ENCODE measurements at regions not wholly inside any gene's neighbourhood (a gene's known extent, or its start where the extent isn't known, plus 50 kb on each side); places are given as distances from the start of the nearest gene placed in this dataset.

GRCh38 chr11:25298450-25298849 is 801.6 kb downstream of the LUZP2 start:
- no peak for DNase-seq (ENCODE audit: low read depth, low spot score)

GRCh38 chr11:25309818-25310217 is 813.0 kb downstream of the LUZP2 start:
- no peak for DNase-seq (ENCODE audit: low read depth, low spot score)
- no peak overlapping the region for H3K4me3 ChIP-seq (ENCODE audit: low read length)

More at GRCh38 chr11:25298450-25298849, 801.6 kb downstream of the LUZP2 start:
- no peak overlapping the region for H3K4me3 ChIP-seq (ENCODE audit: low read length)

DNA sequence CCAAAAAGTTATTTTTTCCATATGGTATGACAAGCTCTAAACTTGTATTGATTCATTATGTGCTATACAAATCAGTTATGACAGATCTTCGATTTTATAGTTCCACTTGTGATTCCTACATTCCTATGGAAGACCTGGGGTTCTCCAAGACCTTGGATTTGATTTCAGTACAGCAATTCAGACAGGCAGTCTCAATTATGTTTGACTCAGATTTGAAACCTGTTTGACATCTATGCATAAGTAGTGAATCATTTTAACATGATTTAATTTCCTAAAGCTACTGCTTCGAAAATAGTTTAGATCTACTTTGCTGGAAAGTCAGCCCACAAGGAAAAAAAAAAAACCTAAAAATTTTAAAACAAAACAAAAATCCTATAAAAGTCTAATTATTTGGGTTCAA is 820.4 kb downstream of the LUZP2 start:
- DNase-seq (ENCODE audit: low read depth, low spot score): no peak
- no peak overlapping the region for H3K4me3 ChIP-seq (ENCODE audit: low read length)

GRCh38 chr11:25319127-25319526 is 822.3 kb downstream of the LUZP2 start:
- DNase-seq (ENCODE audit: low read depth, low spot score): no peak
- no peak overlapping the region for H3K4me3 ChIP-seq (ENCODE audit: low read length)

- no peak overlapping the region for H3K4me3 ChIP-seq (ENCODE audit: low read length)
- no peak for DNase-seq (ENCODE audit: low read depth, low spot score)
Observed at GRCh38 chr11:25327656-25328055, 830.8 kb downstream of the LUZP2 start.

- no peak overlapping the region for H3K4me3 ChIP-seq (ENCODE audit: low read length)
- no peak for DNase-seq (ENCODE audit: low read depth, low spot score)
Observed at GRCh38 chr11:25339281-25339680, 842.4 kb downstream of the LUZP2 start.

DNA sequence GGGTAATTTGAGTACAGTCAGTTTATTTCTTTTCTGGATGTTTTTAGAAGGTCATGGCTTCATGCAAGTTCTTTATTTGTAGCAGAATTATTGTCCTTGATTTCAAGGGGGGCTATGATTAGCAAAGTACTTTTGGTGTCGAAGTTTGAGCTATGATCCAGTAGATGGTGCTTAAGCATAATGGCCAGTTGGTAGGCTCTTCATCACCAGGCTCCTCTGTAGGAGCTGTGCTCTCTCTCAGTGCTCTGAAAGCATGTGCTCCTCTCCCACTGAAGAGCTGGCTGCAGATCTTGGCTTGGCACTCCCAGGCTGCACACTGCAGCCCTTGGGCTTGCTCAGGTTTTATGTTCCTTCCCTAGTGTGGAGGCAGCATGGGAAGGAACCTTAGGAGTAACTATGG is 852.7 kb downstream of the LUZP2 start:
- H3K4me3 ChIP-seq (ENCODE audit: low read length): no peak overlapping the region
- no peak for DNase-seq (ENCODE audit: low read depth, low spot score)

GRCh38 chr11:25350899-25351803 is 854.3 kb downstream of the LUZP2 start:
- no peak for DNase-seq (ENCODE audit: low read depth, low spot score)
- no peak overlapping the region for H3K4me3 ChIP-seq (ENCODE audit: low read length)

DNA sequence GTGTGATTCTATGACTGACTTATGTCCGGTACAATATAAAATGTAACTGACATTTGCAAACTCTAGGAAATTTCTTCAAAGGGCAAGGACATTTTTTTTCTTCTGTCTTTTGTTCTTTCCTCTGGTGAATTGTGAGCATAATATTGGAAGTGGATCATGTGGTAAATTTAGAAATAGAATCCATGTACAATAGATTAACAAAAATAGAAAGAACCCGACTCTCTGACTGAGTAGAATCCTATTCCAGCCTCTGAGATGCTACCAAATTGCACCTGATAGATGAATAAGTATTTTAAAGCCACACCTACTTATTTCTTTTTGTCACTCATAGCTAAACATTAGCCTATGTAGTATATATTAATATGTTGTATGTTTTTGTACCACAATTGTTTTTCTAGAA is 860.3 kb downstream of the LUZP2 start:
- no peak overlapping the region for H3K4me3 ChIP-seq (ENCODE audit: low read length)
- no peak for DNase-seq (ENCODE audit: low read depth, low spot score)

DNA sequence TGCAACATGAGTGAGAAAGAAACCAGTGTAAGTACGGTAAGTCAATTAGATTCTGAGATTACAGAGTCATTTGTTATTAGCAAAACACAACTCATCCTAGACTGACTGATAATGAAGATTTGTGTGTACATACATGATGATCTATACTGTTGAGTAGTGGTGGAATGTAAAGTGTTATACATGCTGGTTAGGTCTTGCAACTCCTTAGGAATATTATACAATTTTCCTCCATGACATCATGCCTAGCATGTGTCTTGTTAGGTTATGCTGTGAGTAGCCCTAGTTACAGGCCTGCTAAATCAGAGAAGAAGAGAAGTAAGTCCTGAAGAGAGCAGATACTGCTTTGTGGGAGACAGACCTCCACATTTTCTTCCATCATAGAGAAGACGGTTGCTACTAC is 880.6 kb downstream of the LUZP2 start:
- no peak for DNase-seq (ENCODE audit: low read depth, low spot score)
- H3K4me3 ChIP-seq (ENCODE audit: low read length): no peak overlapping the region

GRCh38 chr11:25396847-25397246 is 900.0 kb downstream of the LUZP2 start:
- H3K4me3 ChIP-seq (ENCODE audit: low read length): no peak overlapping the region
- DNase-seq (ENCODE audit: low read depth, low spot score): no peak

GRCh38 chr11:25408146-25408545 is 911.3 kb downstream of the LUZP2 start:
- DNase-seq (ENCODE audit: low read depth, low spot score): no peak

GRCh38 chr11:25415793-25416192 is 916.1 kb upstream of the ANO3 start:
- DNase-seq (ENCODE audit: low read depth, low spot score): no peak
- H3K4me3 ChIP-seq (ENCODE audit: low read length): no peak overlapping the region

More at GRCh38 chr11:25408146-25408545, 911.3 kb downstream of the LUZP2 start:
- no peak overlapping the region for H3K4me3 ChIP-seq (ENCODE audit: low read length)

DNA sequence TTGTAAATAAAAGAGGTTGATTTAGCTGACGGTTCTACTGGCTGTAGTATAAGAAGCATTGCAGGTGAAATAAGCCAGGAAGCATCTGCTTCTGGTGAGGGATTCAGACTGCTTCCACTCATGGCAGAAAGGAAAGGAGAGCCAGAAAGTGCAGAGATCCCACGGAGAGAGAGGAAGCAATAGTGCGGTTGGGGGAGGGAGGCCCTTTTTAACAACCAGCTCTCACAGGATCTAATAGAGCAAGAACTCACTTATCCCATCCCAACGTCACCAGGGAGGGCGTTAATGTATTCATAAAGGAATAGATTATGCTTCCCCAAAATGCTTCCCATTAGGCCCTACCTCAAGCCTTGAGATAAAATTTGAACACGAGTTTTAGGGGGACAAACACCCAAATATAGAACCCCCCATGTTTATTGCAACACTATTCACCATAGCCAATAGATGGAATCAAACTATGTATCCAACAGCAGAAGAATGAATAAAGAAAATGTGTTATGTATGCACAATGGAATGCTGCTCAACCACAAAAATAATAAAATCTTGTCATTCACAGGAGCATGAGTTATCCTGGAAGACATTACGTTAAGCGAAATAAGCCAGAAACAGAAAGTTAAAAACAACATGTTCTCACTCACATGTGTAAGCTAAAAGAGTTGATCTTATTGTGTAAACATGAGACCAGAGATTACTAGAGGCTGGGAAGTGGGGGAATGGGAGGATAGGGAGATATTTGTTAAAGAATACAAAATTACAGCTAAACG is 908.3 kb upstream of the ANO3 start:
- DNase-seq (ENCODE audit: low read depth, low spot score): no peak
- H3K4me3 ChIP-seq (ENCODE audit: low read length): no peak overlapping the region

- DNase-seq (ENCODE audit: low read depth, low spot score): no peak
- no peak overlapping the region for H3K4me3 ChIP-seq (ENCODE audit: low read length)
Observed at GRCh38 chr11:25432376-25432775, 899.6 kb upstream of the ANO3 start.

GRCh38 chr11:25435197-25435596 is 896.7 kb upstream of the ANO3 start:
- DNase-seq (ENCODE audit: low read depth, low spot score): no peak
- H3K4me3 ChIP-seq (ENCODE audit: low read length): no peak overlapping the region

GRCh38 chr11:25436326-25436725 is 895.6 kb upstream of the ANO3 start:
- no peak overlapping the region for H3K4me3 ChIP-seq (ENCODE audit: low read length)
- DNase-seq (ENCODE audit: low read depth, low spot score): no peak

DNA sequence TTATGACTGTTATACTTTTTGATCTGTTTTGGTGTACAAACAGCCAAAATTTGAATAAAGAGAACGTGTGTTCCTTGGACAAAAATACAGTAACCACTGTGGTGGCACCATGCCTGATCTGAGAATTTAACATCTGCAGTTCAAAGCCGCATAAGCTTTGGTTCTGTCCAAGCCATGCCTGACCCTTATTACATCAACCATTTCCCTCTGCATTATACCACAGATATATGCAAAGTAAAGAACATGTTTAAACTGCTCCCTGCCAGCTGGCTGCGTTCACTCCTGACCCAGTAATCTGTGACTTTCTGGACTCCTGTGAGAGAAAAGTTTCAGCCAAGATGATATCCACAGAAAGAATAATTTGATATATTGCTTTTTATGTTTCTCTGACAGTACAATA is 890.5 kb upstream of the ANO3 start:
- DNase-seq (ENCODE audit: low read depth, low spot score): no peak
- no peak overlapping the region for H3K4me3 ChIP-seq (ENCODE audit: low read length)

DNA sequence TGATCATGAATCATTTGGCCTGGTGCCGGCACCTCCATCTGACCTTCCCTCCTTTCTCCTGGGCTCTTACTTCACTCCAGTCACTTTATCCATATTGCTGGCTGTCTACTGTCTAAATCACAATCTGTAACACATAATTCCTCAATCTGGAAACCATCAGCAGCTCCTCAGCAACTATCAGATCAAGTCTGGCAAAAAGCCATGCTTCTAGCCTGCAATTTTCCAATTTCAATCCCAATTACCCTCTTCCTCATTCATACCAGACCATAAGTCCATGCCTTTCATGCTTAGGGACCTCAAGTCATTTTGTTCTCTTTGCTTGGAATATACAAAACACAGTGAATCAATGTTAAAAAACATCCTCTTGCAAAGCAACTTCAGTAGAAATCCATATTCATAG is 882.8 kb upstream of the ANO3 start:
- no peak for DNase-seq (ENCODE audit: low read depth, low spot score)
- no peak overlapping the region for H3K4me3 ChIP-seq (ENCODE audit: low read length)

- no peak for DNase-seq (ENCODE audit: low read depth, low spot score)
- H3K4me3 ChIP-seq (ENCODE audit: low read length): no peak overlapping the region
Observed at GRCh38 chr11:25453471-25453870, 878.5 kb upstream of the ANO3 start.

All from Jurkat, Clone E6-1 (cell line).